ENCODE measurements at regions not wholly inside any gene's neighbourhood (a gene's known extent, or its start where the extent isn't known, plus 50 kb on each side); places are given as distances from the start of the nearest gene placed in this dataset.

DNA sequence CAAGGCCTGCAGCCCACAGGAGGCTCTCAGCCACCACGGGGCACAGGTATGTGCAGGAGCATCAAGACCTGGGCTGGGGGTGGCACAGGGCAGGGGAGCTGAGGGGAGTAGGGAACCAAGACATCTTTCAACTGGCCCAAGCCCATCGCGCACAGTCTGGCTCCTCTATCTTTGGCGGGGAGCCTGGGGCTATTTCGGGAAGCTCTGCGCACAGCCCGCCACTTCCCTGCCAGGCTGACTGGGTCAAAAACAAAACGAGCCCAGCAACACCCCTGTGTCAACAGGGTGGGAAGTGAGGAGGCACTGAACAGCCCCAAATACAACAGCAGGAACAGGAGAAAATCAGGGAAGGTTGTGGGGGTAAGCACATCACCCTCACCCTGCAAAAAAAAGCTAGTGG lies 83.9 kb downstream of the ARL6IP4 start:
- no peak for TF ChIP-seq POLR2A (IDR thresholded peaks at IDR 0.05)
- TF ChIP-seq, protein P1, sequence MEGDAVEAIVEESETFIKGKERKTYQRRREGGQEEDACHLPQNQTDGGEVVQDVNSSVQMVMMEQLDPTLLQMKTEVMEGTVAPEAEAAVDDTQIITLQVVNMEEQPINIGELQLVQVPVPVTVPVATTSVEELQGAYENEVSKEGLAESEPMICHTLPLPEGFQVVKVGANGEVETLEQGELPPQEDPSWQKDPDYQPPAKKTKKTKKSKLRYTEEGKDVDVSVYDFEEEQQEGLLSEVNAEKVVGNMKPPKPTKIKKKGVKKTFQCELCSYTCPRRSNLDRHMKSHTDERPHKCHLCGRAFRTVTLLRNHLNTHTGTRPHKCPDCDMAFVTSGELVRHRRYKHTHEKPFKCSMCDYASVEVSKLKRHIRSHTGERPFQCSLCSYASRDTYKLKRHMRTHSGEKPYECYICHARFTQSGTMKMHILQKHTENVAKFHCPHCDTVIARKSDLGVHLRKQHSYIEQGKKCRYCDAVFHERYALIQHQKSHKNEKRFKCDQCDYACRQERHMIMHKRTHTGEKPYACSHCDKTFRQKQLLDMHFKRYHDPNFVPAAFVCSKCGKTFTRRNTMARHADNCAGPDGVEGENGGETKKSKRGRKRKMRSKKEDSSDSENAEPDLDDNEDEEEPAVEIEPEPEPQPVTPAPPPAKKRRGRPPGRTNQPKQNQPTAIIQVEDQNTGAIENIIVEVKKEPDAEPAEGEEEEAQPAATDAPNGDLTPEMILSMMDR (IDR thresholded peaks at IDR 0.05), result no peak
- no peak for TF ChIP-seq EP300 (IDR thresholded peaks at IDR 0.05)
